AG04449 (cell line): ENCODE measurements at regions not wholly inside any gene's neighbourhood (a gene's known extent, or its start where the extent isn't known, plus 50 kb on each side); places are given as distances from the start of the nearest gene placed in this dataset.

Source experiments
- CTCF ChIA-PET: fragments of 350-600 bp; formaldehyde crosslinking; extraction: SDS; loops from one replicate; lab custom pipeline; 2021; ENCODE audit warnings: antibody characterized with exemption; lab: Yijun Ruan, JAX
- POLR2A ChIA-PET: fragments of 400-600, 350-600 bp; formaldehyde crosslinking; extraction: SDS; loops from one replicate; lab custom pipeline; 2020; ENCODE audit warnings: antibody characterized with exemption, inconsistent platforms; lab: Yijun Ruan, JAX
- DNase-seq: peaks from one replicate; pipeline ENCODE4 v3.0.0-alpha.2; 2010; ENCODE audit warnings: low read depth, low spot score
- H3K4me3 ChIP-seq: 2 replicates; pipeline ENCODE4 v1.5.1; 2011; ENCODE audit warnings: low read depth, mild to moderate bottlenecking, control low read depth, low read length
- TF ChIP-seq, protein P1 (sequence below): IDR thresholded peaks from one replicate; pipeline ENCODE4 v1.5.1; 2011; ENCODE audit warnings: mild to moderate bottlenecking, moderate library complexity, low read length, control low read depth, inconsistent platforms; ENCODE audit not compliant: insufficient read depth; ENCODE audit errors: missing control alignments

DNA sequence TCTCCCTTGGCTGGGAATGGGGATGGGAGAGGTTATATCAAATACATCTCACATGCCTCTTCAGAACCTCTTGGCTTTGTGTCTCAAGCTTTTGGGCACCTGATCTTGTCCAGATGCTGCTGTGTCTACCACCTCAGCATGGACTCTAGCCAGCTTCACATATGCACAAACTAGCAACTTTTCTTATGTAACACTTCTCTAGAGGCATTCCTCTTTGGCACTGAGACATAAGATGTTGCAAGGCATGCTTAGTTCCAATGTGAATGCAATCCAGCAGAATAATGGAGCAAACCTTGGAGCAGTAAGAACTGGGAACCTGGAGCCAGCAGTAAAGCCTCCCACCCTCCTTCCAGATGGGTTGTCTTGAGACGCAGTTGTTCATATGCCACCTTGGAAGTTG lies 113.4 kb upstream of the TMEM47 start:
- no peak overlapping the region for H3K4me3 ChIP-seq
- TF ChIP-seq, protein P1, sequence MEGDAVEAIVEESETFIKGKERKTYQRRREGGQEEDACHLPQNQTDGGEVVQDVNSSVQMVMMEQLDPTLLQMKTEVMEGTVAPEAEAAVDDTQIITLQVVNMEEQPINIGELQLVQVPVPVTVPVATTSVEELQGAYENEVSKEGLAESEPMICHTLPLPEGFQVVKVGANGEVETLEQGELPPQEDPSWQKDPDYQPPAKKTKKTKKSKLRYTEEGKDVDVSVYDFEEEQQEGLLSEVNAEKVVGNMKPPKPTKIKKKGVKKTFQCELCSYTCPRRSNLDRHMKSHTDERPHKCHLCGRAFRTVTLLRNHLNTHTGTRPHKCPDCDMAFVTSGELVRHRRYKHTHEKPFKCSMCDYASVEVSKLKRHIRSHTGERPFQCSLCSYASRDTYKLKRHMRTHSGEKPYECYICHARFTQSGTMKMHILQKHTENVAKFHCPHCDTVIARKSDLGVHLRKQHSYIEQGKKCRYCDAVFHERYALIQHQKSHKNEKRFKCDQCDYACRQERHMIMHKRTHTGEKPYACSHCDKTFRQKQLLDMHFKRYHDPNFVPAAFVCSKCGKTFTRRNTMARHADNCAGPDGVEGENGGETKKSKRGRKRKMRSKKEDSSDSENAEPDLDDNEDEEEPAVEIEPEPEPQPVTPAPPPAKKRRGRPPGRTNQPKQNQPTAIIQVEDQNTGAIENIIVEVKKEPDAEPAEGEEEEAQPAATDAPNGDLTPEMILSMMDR: no peak
- ChIA-PET CTCF (no interaction called here), POLR2A (no interaction called here)
- no peak for DNase-seq

DNA sequence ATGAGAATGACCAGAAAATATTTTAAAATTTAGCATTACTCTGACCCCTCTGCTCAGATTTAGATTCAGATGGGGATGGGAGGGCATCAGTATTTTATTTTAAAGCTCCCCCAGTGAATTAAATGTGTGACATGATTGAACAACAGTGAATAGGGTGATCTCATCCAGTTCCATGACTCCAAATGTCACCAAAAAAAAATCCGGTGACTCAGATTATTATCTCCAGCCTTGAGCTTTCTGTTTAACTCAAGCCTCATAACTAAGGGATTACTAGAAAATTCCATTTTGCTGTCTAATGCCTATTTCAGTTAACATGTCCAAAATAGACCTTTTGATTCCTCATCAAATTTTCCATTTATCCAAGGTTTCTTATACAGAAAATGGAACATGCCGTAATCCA lies 121.8 kb upstream of the TMEM47 start:
- H3K4me3 ChIP-seq: no peak overlapping the region
- POLR2A ChIA-PET: interaction anchor here (0.7 to 1.2 kb wide), 2 partner anchors 11 kb away, joined by 3 to 4 read pairs; no protein-coding TSS in a partner anchor
- CTCF ChIA-PET: no interaction called here
- TF ChIP-seq, protein P1: no peak
- DNase-seq: peak; percentile 12

DNA sequence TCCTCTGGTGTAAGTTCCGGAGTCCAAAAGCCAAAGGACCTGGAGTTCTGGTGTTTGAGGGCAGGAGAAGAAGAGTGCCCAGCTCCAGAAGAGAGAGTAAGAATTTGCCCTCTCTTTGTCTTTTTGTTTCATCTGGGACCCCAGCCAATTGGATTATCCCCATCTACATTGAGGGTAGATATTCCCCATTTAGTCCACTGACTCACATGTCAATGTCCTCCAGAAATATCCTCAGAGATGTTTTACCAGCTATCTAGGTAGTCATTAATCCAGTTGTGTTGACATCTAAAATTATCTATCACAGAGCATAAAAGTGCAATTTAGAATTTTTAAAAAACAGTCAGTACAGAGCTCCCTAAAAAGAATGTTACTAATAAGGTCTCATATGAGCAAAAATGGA lies 132.9 kb upstream of the TMEM47 start:
- no peak for DNase-seq
- POLR2A ChIA-PET: interaction anchor here (0.6 kb wide), 1 partner anchor 12 kb away, joined by 4 read pairs; no protein-coding TSS in a partner anchor
- CTCF ChIA-PET: no interaction called here
- TF ChIP-seq, protein P1: no peak
- no peak overlapping the region for H3K4me3 ChIP-seq

DNA sequence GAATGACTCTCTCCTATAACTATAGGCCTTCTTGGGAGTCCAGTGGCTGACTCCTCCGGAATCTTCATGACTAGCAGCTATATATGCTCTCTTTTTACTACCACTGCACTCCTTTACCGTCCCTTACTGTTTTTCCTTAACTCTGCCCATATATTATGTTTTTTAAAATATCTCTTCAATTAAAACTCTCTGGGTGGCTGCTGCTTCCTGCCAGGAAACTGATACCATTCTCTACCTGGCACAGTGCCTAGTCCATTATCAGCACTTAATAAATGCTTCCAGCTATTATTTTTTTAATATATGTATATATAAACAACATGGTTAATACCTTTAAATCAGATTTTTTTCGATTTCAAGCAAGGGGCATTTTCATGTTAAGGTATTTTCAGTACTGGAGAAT lies 136.6 kb upstream of the FAM47B start:
- TF ChIP-seq, protein P1: no peak
- no peak overlapping the region for H3K4me3 ChIP-seq
- CTCF ChIA-PET: no interaction called here
- DNase-seq: no peak
- POLR2A ChIA-PET: no interaction called here

DNA sequence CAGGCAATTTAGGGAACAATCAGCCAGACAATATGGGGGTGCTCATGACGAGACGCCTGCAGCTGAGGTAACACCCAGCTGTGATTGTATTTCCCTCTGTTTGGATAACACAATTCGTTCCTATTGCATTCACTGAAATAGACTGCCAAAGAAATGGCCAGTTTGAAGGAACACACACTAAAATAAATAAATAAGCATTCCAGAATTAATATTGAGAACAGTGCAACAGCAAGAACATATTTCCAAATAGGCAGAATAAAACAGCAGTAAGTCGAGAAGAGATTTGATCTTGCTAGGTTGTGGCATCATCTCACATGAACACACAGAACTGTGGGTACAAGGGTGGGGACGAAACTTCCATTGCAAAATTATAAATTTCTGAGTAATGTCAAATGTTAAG lies 133.5 kb upstream of the FAM47B start:
- TF ChIP-seq, protein P1: no peak
- H3K4me3 ChIP-seq: no peak overlapping the region
- CTCF ChIA-PET: no interaction called here
- POLR2A ChIA-PET: no interaction called here
- no peak for DNase-seq

DNA sequence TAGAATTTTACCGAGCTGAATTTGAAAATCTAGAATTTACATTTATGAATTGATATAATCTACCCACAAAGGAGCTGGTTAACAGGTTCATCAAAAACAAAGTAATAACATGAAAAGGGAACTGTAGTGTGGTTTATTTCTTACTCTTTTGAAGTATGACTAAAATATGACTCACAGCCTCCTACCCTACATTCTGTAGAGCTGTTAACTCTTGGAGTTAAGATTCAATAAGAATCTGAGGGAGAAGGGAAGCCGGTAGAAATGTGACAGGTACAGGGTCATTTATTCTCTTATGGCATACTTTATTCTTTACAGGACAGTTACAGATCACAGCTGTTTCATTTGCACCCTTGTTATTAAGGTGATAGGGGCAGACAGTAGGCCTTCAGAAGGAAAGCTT lies 132.2 kb upstream of the FAM47B start:
- no peak overlapping the region for H3K4me3 ChIP-seq
- ChIA-PET POLR2A (no interaction called here), CTCF (no interaction called here)
- DNase-seq: no peak
- TF ChIP-seq, protein P1: no peak
